DMS 273 (cell line): ENCODE measurements at regions not wholly inside any gene's neighbourhood (a gene's known extent, or its start where the extent isn't known, plus 50 kb on each side); places are given as distances from the start of the nearest gene placed in this dataset.
"Not testable (repeated sequence)": the region's sequence is repeated elsewhere in the genome, so short reads cannot be mapped to it uniquely, and the experiment has no call there.

Experiments
- DNase-seq: peaks from one replicate; lab custom pipeline; 2025; ENCODE audit not compliant: unreplicated experiment; lab: John Stamatoyannopoulos, UW

GRCh38 chr10:131557956-131558355 is 246.4 kb upstream of the TCERG1L start:
- DNase-seq = not testable (repeated sequence)

- no peak for DNase-seq
Measured at GRCh38 chr10:131559450-131559911, 248.0 kb upstream of the TCERG1L start.

GRCh38 chr10:131560166-131560565 is 248.6 kb upstream of the TCERG1L start:
- DNase-seq = no peak

- no peak for DNase-seq
Measured at GRCh38 chr10:131560706-131561355, 249.3 kb upstream of the TCERG1L start.

GRCh38 chr10:131561897-131562296 is 250.4 kb upstream of the TCERG1L start:
- no peak for DNase-seq

GRCh38 chr10:131563411-131563810 is 251.9 kb upstream of the TCERG1L start:
- no peak for DNase-seq

- DNase-seq = no peak
Measured at GRCh38 chr10:131567279-131568162, 256.0 kb upstream of the TCERG1L start.

- DNase-seq = no peak
Measured at GRCh38 chr10:131568866-131569265, 257.3 kb upstream of the TCERG1L start.

- DNase-seq = no peak
Measured at GRCh38 chr10:131569851-131570715, 258.6 kb upstream of the TCERG1L start.

GRCh38 chr10:131570716-131571307 is 259.3 kb upstream of the TCERG1L start:
- no peak for DNase-seq

- no peak for DNase-seq
Measured at GRCh38 chr10:131571346-131571745, 259.8 kb upstream of the TCERG1L start.

- no peak for DNase-seq
Measured at GRCh38 chr10:131571865-131572264, 260.3 kb upstream of the TCERG1L start.

GRCh38 chr10:131573256-131573655 is 261.7 kb upstream of the TCERG1L start:
- DNase-seq = no peak

GRCh38 chr10:131573707-131574106 is 262.2 kb upstream of the TCERG1L start:
- DNase-seq = no peak

GRCh38 chr10:131574363-131574706 is 262.8 kb upstream of the TCERG1L start:
- no peak for DNase-seq

- DNase-seq = no peak
Measured at GRCh38 chr10:131574707-131575430, 263.3 kb upstream of the TCERG1L start.

- no peak for DNase-seq
Measured at GRCh38 chr10:131575877-131576276, 264.4 kb upstream of the TCERG1L start.

GRCh38 chr10:131576341-131577177 is 265.0 kb upstream of the TCERG1L start:
- DNase-seq = no peak

- no peak for DNase-seq
Measured at GRCh38 chr10:131577178-131577555, 265.6 kb upstream of the TCERG1L start.
